ENCODE measurements at regions not wholly inside any gene's neighbourhood (a gene's known extent, or its start where the extent isn't known, plus 50 kb on each side); places are given as distances from the start of the nearest gene placed in this dataset.

DNA sequence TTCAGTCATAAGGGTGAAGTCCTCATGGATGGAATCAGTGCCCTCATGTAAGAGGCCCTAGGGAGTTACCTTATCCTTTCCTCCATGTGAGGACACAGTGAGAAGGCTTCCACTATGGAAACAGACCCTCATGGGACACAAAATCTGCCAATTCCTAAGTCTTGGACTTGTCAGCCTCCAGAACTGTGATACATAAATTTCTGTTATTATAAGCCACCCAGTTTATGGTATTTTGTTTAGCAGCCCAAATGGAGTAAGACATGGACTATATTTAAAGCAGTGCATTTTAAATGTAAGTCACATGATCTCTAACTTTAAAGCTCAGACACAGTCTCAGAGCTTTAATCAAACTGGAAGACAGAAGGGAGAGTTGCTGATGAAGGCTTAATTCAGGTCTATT lies 619.8 kb upstream of the CHORDC1 start:
- H3K79me2 ChIP-seq (ENCODE audit: control insufficient read depth, insufficient read depth, low read length) = no peaks in the 10 kb centered on the region
- no peak for DNase-seq (ENCODE audit: low read depth, low spot score)
- intact Hi-C loops (cut with micrococcal nuclease) = no loop called here
- H3K9me3 ChIP-seq (replicated peaks; ENCODE audit: control insufficient read depth, insufficient read depth, low read length) = no peaks in the 10 kb centered on the region
- H4K20me1 ChIP-seq (replicated peaks; ENCODE audit: control insufficient read depth, extremely low read depth, insufficient read depth, low read length) = no peaks in the 10 kb centered on the region
- BruUV-seq (replicated peaks) = no TSS peak
- H3K27me3 ChIP-seq (ENCODE audit: control insufficient read depth in 2 of 2, insufficient read depth in 2 of 2, low read length in 2 of 2) = no peaks in the 10 kb centered on the region
- H3K4me3 ChIP-seq (replicated peaks in 1 of 3; ENCODE audit: insufficient read depth in 1 of 3, low read depth in 1 of 3, low read length in 3 of 3) = no peak overlapping the region
- no peaks in the 10 kb centered on the region for H3K36me3 ChIP-seq (ENCODE audit: control insufficient read depth in 2 of 2, extremely low read depth in 1 of 2, insufficient read depth in 2 of 2, low read length in 2 of 2)
- H3K27ac ChIP-seq (ENCODE audit: insufficient read depth, low read depth, low read length) = no peak overlapping the region
- no peak overlapping the region for H3K4me2 ChIP-seq (ENCODE audit: insufficient read depth, low read length)
- no peaks in the 10 kb centered on the region for H3K4me1 ChIP-seq (ENCODE audit: control insufficient read depth, extremely low read depth, insufficient read depth, low read length)
- CTCF ChIA-PET = no interaction called here
- FAIRE-seq = no peak
- H3K9me1 ChIP-seq (replicated peaks; ENCODE audit: control insufficient read depth, extremely low read depth, insufficient read depth, low read length) = no peaks in the 10 kb centered on the region
- TF ChIP-seq, protein P1, sequence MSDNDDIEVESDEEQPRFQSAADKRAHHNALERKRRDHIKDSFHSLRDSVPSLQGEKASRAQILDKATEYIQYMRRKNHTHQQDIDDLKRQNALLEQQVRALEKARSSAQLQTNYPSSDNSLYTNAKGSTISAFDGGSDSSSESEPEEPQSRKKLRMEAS (IDR thresholded peaks at IDR 0.05; ENCODE audit: insufficient read depth, insufficient read length) = no peak
- no peak for TF ChIP-seq POLR2A (IDR thresholded peaks at IDR 0.05; ENCODE audit: low read depth, low read length)
- no peak for TF ChIP-seq CTCF (IDR thresholded peaks at IDR 0.05; ENCODE audit: extremely low read depth in 1 of 2, insufficient read depth in 1 of 2, low read depth in 1 of 2, low read length in 2 of 2)
- no peak for TF ChIP-seq JUN (IDR thresholded peaks at IDR 0.05; ENCODE audit: borderline replicate concordance, insufficient read depth, insufficient read length, low read depth)
- H3K9ac ChIP-seq (replicated peaks; ENCODE audit: extremely low read depth, insufficient read depth, low read length) = no peak overlapping the region
- dilution Hi-C loops (cut with MboI; ENCODE audit: extremely low pct_ligation_motif_present, low sequenced_read_pairs) = no loop called here
- H2AFZ ChIP-seq (ENCODE audit: low read depth, low read length) = no peak overlapping the region
- POLR2A ChIA-PET = no interaction called here

- POLR2A ChIA-PET = no interaction called here
- Histone ChIP-seq H2AFZ (ENCODE audit: low read depth, low read length) (no peak overlapping the region), H3K4me3 (replicated peaks in 1 of 3; ENCODE audit: insufficient read depth in 1 of 3, low read depth in 1 of 3, low read length in 3 of 3) (no peak overlapping the region), H3K27me3 (ENCODE audit: control insufficient read depth in 2 of 2, insufficient read depth in 2 of 2, low read length in 2 of 2) (no peaks in the 10 kb centered on the region), H3K9me1 (replicated peaks; ENCODE audit: control insufficient read depth, extremely low read depth, insufficient read depth, low read length) (no peaks in the 10 kb centered on the region), H3K4me1 (ENCODE audit: control insufficient read depth, extremely low read depth, insufficient read depth, low read length) (no peaks in the 10 kb centered on the region), H3K27ac (ENCODE audit: insufficient read depth, low read depth, low read length) (no peak overlapping the region), H3K79me2 (ENCODE audit: control insufficient read depth, insufficient read depth, low read length) (no peaks in the 10 kb centered on the region), H3K9me3 (replicated peaks; ENCODE audit: control insufficient read depth, insufficient read depth, low read length) (no peaks in the 10 kb centered on the region), H3K4me2 (ENCODE audit: insufficient read depth, low read length) (no peak overlapping the region), H3K9ac (replicated peaks; ENCODE audit: extremely low read depth, insufficient read depth, low read length) (no peak overlapping the region), H4K20me1 (replicated peaks; ENCODE audit: control insufficient read depth, extremely low read depth, insufficient read depth, low read length) (no peaks in the 10 kb centered on the region), H3K36me3 (ENCODE audit: control insufficient read depth in 2 of 2, extremely low read depth in 1 of 2, insufficient read depth in 2 of 2, low read length in 2 of 2) (no peaks in the 10 kb centered on the region)
- DNase-seq (ENCODE audit: low read depth, low spot score) (no peak), FAIRE-seq (no peak)
- dilution Hi-C loops (cut with MboI; ENCODE audit: extremely low pct_ligation_motif_present, low sequenced_read_pairs) = no loop called here
- TF ChIP-seq POLR2A (IDR thresholded peaks at IDR 0.05; ENCODE audit: low read depth, low read length) (no peak), CTCF (IDR thresholded peaks at IDR 0.05; ENCODE audit: extremely low read depth in 1 of 2, insufficient read depth in 1 of 2, low read depth in 1 of 2, low read length in 2 of 2) (no peak), FOS (IDR thresholded peaks at IDR 0.05; ENCODE audit: borderline replicate concordance, insufficient read depth, low read length) (no peak), EZH2 (IDR thresholded peaks at IDR 0.05; ENCODE audit: borderline replicate concordance, low read depth, low read length, severe bottlenecking) (no peak), POLR2AphosphoS5 (IDR thresholded peaks at IDR 0.05; ENCODE audit: insufficient read depth, low read depth, low read length) (no peak), MYC (IDR thresholded peaks at IDR 0.05; ENCODE audit: low read depth, low read length) (no peak), GATA2 (IDR thresholded peaks at IDR 0.05; ENCODE audit: insufficient read depth, insufficient read length, low read depth, low read length) (no peak), JUN (IDR thresholded peaks at IDR 0.05; ENCODE audit: borderline replicate concordance, insufficient read depth, insufficient read length, low read depth) (no peak)
- TF ChIP-seq, protein P1 (IDR thresholded peaks at IDR 0.05; ENCODE audit: insufficient read depth, insufficient read length) = no peak
- no TSS peak for BruUV-seq (replicated peaks)
- intact Hi-C loops (cut with micrococcal nuclease) = no loop called here
- CTCF ChIA-PET = no interaction called here
Observed at GRCh38 chr11:90840071-90840470, 617.2 kb upstream of the CHORDC1 start.

Data from endothelial cell of umbilical vein (primary cell).